HG02885 (cell line): ENCODE measurements at regions not wholly inside any gene's neighbourhood (a gene's known extent, or its start where the extent isn't known, plus 50 kb on each side); places are given as distances from the start of the nearest gene placed in this dataset.
"Not testable (repeated sequence)": the region's sequence is repeated elsewhere in the genome, so short reads cannot be mapped to it uniquely, and the experiment has no call there.

Source experiments
- ATAC-seq: cut with Tn5 transposase; IDR thresholded peaks from one replicate; pipeline ENCODE4 v1.9.1; 2021; ENCODE audit warnings: mild to moderate bottlenecking; ENCODE audit not compliant: unreplicated experiment, poor library complexity

DNA sequence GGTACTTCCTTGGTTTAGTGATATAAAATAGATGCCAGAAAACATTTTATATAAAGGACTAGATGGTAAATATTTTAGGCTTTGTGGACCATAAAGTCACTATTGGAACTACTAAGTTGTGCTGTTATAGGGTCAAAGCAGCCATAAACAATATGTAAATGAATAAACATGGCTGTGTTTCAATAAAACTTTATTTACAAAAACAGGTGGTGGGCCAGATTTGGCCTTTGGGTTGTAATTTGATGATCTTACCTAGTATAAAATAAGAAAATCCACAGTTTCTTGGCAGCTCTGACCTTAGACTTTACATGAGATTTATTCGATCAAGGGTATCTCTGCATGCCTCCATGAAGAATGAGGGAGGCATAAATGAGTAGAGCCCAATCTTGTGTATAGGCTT, 232.0 kb upstream of the PCDH9 start:
- ATAC-seq, result no peak

DNA sequence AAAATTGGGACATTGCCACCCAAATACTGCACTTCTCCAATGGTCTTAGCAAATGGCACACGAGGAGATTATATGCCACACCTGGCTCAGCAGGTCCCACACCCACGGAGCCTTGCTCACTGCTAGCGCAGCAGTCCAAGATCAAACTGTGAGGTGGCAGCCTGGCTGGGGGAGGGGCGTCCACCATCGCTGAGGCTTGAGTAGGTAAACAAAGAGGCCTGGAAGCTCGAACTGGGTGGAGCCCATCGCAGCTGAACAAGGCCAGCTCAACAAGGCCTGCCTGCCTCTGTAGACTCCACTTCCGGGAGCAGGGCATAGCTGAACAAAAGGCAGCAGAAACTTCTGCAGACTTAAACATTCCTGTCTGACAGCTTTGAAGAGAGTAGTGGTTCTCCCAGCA, 222.4 kb upstream of the PCDH9 start:
- ATAC-seq, result not testable (repeated sequence)

DNA sequence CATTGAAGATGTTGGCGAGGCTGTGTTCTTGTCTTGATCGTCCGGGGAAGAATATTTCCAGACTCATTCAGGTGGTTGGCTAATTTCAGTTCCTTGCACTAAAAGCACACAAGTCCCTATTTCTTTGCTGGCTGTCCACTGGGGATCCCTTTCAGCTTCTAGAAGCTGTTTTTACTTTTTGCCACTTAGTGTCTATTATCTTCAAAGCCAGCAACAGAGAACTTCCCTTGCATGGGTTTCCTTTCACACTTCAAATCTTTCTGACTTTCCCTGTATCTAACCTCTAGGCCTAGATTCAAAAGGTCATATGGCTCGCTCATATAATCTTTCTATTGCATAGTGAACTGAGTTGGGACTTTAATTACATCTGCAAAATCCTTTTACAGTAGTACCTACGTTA, 215.3 kb upstream of the PCDH9 start:
- no peak for ATAC-seq

DNA sequence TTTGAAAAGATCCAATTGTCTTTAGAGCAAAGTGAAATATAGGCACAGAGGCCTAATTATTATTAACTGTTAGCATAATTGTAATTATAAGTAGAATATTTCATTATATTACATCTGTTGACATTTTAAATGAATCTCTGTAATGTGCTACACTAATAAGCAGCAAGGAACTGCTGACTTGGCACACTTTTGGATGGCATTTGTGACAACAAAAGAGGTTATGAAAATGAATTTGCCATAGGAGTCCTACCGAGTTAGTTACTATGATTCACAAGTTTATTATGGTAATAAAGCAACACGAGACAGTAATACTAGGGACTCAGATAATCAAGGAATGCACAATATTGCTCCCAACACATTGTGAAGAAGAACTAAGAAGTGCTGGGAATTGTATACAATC, 213.8 kb upstream of the PCDH9 start:
- no peak for ATAC-seq

DNA sequence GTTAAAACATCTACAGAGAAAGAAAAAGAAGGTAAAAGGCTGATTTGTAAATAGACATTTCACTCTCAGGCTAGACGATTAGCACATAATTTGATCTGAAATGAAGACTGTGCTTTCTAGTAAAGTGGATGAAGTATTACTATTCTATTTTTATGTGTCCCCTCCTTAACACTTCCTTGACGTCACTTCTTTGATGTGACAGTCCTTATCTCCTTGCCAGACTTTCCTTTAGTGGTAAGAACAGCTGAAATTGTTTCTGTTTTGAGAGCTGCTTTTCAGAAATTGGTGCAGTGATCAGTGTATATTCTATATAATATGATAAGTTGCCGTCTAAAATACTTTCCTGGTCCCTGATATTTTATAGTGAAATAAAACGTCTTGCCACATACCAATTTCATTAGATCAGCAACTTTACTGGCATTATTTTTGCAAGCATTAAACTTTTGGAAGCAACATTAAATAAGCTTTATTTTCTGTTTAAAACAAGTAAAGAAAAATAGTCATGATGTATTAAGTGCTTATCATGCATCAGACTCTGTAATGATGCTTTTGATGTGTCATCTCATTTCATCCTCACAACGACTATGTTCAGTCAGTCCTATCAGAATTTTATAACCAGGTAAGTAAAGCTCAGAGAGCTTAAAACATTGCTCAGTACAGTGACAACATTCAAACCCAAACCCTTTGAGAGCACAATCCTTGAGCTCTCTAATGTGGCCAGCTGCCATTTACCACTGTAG, 210.3 kb upstream of the PCDH9 start:
- ATAC-seq, result no peak

DNA sequence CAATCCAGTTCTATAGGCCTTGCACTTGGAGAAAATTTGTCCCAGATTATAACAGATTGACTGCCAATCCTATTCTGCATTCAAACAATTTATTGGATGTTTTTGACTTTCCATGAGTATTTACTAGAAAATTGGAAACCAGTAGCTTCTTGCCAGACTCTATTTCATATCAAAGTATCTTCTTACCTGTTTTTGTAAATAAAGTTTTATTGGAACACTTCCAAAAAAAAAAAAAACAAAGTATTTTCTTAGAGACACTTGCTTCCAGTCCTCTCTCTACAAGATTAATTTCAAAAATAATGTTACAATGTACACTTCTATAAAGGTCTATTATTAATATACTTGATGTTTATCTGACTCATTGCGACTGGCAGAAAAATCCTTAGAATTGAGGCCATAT, 209.2 kb upstream of the PCDH9 start:
- no peak for ATAC-seq

DNA sequence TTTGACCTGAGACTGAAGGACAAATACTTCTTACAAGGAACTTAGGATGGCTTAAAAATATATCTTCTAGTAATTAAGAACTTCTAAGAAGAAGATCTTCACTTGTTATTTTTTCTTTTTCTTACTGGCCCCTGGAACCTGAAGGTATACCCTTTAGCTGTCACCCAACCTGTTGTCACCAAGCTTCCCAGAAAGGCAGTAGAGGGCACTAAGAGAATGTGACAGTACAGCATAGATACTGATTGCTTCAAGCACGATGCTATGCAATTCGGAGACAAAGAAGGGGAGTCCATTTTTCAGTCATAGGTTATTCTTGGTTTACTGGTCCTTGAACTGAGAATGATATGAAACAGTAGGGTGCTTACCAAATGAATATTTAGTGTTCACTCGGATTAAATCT, 208.3 kb upstream of the PCDH9 start:
- no peak for ATAC-seq

DNA sequence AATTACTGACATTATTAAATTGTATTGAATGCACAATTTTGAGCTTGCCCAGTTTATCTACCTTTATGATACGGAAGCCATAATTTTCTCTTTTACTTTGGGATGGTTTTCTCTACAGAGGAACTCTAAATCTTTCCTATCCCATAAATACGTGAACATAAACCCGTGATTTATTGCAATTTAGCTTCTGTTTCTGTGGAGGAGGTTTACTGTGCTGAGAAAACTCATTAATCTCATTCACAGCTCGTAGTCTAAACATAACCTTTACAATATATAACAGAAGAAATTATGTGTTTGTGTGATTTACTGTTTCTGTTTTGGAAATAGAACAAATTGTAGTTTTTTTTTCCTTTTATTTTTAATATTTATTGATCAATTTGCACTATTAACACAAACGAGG, 207.1 kb upstream of the PCDH9 start:
- no peak for ATAC-seq

DNA sequence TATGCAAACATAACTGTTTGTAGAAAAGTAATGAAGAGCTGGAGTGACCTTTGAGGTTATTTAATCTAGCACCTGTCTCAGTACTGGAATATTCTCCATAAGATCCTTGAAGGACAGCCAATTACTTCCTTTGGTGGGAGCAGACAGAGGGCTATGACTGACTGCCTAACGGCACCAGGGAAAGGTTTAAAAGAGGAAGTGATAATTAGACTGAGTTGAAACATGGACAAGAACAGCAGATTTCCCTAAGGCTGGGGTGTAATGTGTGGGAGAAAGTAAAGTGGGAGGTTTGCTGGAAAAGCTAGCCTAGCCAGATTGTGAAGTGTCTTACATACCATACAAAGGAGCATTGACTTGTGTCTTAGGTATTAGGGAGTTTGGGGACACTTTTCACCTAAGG, 191.3 kb upstream of the PCDH9 start:
- ATAC-seq, result no peak

DNA sequence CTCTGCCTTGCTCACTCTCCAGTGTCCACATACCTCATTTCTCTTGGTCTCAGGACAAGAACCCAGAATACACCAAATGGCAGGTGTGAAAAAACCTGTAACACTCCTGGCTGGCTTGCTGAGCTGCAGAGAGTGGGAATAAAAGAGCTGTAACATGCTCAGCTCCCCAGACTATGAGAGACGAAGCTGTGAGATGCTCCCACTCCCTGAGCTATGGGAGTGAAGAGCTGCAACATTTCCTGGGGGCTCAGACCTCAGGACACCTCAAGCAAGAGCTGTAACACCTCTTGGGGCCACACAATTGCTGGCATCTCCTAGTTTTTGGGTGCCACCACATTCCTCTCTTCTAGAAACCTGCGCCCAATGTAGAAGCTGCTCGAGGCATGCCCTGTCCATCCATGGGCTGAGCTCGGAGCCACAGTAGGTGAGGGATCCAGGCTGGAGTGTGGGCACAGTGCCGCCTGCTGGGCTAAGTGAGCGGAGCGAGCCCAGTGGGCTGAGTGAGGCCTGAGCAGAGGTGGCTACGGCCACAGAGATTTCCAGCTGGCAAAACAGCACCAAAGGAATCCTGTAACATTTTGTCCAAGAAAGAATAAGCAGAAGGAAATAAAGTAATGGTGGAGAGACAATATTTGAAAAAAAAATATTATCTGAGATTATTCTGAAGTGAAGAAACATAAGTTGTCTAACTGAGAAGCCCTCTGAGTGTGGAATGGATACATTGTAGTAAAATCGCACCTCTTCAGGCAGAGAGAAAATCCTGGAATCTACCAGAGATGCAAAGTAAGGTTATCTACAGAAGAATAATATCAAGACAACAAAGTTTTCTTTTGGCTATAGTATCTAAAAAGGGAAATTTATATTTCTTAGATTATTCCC, 186.2 kb upstream of the PCDH9 start:
- no peak for ATAC-seq

DNA sequence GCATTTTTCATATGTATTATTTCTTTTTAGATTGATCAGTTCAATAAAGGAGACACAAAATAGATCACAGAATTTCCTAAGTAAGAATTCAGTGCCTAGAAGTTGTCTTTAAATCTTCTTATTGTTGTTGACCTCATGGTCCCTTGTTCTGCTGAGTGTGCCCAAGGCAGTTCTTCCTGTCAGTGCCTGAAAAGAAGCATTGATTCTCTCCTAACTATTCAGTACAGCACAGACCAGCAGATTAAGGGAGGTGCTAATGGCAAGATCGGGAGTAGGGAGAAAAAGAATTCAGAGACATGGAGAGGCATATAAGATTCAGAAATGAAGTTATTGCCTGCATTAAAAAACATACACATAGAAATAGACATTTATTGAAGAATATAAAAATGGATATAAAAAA, 180.5 kb upstream of the PCDH9 start:
- no peak for ATAC-seq

DNA sequence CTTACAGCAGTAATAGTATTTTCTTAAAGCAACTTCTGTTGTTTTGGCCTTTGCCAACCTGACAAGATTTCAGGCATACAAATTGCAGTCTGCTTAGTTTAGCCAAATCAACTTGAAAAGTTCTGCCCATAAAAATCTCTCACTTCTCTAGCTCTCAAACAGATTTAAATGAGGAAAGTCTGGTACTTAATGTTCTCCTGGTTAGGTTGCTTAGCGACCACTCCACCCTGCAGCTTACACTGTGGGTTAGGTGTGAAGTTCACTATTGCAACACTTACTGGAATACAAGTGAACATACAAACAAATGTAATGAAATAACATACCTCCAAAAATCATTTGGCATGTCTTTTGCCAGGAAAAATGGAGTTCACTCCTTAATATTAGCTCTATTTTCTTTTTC, 178.7 kb upstream of the PCDH9 start:
- no peak for ATAC-seq

DNA sequence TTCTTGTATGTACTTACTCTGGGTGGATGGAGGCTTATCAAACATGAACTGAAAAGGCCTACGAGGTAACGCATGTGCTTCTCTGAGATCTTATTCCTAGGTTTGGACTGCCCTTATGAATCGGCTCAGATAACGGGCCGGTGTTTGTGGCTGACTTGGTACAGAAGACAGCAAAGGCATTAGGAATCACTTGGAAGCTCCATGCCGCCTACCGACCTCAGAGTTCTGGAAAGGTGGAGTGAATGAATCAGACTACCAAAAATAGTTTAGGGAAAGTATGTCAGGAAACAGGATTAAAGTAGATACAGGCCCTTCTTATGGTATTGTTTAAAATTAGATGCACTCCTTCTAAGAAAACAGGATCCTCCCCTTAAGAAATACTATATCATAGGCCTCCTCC, 172.4 kb upstream of the PCDH9 start:
- ATAC-seq, result no peak

DNA sequence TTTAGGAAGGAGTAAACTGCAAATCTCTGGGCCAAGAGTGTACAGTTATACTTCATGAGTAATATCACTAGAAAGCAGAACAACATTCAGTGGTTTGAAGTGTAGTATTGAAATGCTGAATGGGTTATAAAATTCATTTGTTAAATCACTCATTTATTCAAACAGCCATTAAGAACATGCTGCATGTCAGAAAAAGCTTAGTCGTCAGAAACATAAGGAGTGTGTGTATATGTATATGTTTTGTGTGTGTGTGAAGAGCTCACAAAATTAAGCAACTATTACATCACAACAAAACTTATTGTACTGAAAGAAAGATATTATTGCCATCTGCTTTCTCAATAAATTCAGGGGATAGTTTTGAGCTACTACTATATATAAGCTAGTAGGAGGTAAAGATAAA, 165.4 kb upstream of the PCDH9 start:
- ATAC-seq, result no peak

DNA sequence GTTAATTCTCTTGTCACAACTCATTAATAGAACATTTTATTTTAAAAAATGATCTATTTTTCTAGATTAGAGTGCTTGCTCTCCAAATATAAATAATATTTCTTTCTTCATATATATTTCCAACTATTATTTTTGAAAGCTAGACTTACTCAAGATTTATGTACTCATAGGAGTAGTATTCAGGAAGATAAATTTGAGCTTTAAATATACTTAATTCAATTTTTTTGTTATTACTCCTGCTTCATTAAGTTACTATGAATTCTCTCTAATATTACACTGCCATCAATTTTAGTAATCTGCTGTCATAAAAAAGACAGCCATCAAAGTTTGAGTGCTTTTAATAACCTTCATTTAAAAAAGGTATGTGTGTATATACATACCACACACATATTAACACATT, 161.9 kb upstream of the PCDH9 start:
- ATAC-seq, result no peak

DNA sequence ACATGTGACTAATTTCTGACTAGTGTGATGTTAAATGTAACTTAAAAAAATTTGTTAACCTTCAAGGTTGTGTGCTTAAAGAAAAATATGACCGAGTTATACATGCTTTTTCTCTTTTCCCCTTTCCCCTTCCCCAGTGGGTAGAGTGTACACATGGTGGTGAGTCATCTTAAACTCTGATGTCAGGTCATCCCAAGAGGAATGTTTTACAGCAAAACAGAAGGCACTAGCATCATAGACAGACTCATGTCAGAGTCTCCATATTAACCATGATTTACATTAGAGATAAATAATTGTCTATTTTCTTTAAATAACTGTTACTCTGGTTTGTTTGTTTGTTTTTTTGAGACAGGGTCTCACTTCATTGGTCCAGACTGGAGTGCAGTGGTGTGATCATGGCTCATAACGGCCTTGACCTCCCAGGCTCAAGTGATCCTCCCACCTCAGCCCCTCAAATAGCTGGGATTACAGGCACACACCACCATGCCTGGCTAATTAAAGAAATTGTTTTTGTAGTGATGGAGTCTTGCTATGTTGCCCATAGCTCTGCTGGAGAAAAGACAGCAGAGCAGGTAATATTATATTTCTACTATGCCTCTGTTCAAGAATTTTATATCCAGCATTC, 160.4 kb upstream of the PCDH9 start:
- ATAC-seq, result no peak

DNA sequence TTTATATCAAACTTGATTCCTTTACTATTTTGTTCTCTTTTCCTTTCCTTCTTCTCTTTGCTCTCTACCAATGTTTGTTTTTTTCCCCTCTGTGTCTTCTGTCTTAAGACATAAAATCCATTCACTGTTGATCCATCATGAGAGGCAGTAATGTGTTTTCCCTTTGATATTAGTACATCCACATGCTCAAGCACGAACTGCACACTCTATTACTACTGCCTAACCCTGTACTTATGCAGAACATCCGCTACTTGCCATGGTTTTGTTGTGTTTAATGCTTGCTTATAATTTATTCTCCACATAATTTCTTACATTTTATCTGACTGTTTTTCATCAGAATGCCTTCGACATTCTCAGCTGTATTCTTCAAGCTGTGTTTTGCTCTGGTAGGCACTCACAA, 159.0 kb upstream of the PCDH9 start:
- ATAC-seq, result no peak

DNA sequence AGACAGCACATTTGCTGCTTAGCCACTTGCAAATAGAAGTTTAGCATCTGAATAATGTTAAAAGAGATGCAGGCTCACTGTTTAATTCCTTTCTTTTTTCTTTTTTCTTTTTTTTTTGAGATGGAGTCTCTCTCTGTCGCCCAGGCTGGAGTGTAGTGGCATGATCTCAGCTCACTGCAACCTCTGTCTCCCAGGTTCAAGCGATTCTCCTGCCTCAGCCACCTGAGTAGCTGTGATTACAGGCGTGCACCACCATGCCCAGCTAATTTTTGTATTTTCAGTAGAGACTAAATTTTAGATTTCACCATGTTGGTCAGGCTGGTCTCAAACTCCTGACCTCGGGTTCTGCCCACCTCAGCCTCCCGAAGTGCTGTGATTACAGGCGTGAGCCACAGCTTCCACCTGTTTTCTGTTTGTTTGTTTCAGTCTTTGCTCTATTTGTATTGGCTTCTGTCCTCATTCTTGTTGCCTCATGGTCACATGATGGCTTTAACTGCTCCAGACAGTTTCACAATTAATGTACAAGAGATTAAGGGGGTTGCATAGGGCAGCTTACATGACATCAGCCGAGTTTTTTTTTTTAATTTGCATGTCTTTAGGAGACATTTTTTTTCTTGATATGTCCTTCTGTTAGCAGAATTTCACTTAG, 153.1 kb upstream of the PCDH9 start:
- ATAC-seq, result not testable (repeated sequence)

DNA sequence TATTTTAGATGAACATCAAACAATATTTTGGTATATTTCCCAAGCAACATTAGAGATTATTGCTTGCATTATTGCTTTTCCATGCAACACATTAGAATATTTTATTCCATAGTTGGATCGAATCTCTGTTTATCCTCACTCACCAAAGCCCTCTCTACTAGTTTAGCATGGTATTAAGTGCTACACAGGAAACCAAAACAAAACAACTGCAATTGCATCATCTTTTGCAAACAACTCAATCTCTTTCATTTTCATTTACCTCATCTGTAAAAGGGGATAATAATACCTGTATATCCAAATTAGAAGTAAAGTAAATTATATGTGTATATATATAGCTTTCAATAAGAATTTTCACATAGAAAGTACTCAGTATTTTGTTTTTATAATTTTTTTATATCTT, 147.8 kb upstream of the PCDH9 start:
- no peak for ATAC-seq

DNA sequence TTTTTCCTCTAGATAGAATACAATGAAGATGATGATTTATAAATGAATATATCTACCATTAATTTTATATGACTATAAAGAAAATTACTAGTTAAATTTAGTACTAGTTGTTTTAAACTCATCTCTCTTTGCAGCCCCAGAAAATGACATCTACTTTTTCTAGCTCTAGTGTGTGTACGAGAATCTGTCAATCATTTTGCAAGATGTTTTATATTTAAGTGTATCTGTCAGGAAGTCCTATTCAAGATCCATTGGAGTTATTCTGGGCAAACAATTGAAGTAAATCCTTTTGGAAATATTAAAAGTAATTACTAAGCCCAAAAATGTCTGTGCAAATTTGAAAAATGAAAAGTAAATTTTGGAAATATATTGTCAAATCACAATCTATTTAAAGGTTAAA, 144.3 kb upstream of the PCDH9 start:
- ATAC-seq, result no peak

DNA sequence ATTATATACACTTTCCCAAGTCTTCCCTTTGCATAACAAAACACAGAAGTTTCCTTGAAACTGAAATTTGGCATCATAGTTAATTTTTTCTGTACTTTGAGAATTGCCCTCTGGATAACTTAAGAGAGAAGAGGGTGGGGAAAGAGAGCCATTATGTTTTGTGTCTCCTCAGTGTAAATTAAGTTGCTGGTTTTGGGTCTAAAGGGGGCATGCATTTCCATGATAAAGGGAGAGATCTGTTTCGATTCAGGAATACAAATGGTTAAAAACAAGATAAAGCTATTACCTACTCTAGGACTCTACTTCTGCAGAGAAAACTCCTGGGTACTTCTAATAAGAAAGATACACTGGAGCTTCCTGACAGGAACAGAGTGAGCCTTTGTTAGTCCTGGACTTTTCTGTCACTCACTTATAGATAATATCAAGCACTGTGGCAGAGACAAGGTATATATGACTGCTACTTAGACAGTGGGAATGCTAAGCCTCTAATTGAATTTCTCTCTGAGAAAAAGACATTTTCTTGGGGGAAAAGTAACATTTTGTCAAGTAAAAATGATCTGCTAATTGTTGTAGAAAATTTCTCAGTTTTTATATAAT, 142.8 kb upstream of the PCDH9 start:
- no peak for ATAC-seq
